ENCODE measurements at regions not wholly inside any gene's neighbourhood (a gene's known extent, or its start where the extent isn't known, plus 50 kb on each side); places are given as distances from the start of the nearest gene placed in this dataset.

DNA sequence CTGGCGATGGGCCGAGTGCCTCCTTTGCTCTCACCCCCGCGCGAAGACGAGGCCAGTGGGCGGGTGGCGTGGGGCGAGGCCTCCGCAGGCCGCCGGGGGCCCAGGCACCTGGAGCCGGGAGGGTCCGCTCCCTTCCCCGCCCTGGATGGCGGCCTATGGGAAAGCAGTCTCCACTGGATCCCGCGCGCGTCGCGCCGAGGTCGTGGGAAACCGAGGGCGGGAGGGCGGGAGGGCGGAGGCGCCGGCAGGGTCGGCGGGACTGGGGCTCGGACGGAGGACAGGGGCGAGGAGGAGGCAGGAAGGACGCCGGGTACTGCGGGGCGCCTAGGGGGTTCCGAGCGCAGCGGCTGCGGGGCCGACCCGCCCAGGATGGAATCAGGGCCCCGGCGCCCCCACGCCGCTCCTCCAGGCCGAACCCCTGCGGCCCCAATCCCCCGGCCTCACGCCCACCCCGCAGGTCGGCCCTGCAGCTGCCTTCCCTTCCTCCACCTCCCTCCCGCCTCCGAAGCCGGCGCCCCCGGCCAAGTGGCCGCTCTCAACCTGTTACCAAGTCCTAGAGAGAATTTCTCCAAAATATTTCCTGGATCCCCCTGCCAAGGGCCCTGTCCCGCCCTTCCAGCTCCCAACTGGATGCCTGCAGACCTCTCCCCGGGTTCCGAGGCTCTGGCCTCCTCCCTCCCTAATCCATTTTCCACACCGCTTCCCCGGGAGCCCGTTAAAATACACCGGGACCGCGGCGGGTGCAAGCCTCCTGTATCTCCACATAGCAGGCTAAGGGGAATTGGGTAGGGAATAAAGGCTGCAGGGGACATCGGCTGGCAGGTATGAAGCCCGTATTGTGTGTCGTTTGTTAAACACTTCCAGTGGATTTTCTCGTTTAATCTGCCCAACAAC, 146.3 kb downstream of the ERCC6L2 start:
- peak in 1 of 2 experiments; percentile 24 for DNase-seq
- Mint-ChIP-seq H3K9me3 (ENCODE audit: unreplicated experiment) (peaks cover 7% of the 10 kb centered on the region), H3K27me3 (ENCODE audit: insufficient read depth, unreplicated experiment) (no peaks in the 10 kb centered on the region), H3K27ac (ENCODE audit: unreplicated experiment) (no peak overlapping the region), H3K4me1 (ENCODE audit: low read depth, unreplicated experiment) (no peaks in the 10 kb centered on the region), H3K4me3 (ENCODE audit: unreplicated experiment) (peak overlapping the region; percentile 83), H3K36me3 (ENCODE audit: insufficient read depth, unreplicated experiment) (peaks cover 7% of the 10 kb centered on the region)
- TF ChIP-seq, protein P1, sequence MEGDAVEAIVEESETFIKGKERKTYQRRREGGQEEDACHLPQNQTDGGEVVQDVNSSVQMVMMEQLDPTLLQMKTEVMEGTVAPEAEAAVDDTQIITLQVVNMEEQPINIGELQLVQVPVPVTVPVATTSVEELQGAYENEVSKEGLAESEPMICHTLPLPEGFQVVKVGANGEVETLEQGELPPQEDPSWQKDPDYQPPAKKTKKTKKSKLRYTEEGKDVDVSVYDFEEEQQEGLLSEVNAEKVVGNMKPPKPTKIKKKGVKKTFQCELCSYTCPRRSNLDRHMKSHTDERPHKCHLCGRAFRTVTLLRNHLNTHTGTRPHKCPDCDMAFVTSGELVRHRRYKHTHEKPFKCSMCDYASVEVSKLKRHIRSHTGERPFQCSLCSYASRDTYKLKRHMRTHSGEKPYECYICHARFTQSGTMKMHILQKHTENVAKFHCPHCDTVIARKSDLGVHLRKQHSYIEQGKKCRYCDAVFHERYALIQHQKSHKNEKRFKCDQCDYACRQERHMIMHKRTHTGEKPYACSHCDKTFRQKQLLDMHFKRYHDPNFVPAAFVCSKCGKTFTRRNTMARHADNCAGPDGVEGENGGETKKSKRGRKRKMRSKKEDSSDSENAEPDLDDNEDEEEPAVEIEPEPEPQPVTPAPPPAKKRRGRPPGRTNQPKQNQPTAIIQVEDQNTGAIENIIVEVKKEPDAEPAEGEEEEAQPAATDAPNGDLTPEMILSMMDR (IDR thresholded peaks at IDR 0.05; ENCODE audit: insufficient read depth in 1 of 2, low read depth in 1 of 2, low read length in 1 of 2, severe bottlenecking in 1 of 2, unreplicated experiment in 1 of 2), result no peak
- H3K4me1 ChIP-seq, result no peaks in the 10 kb centered on the region
- H3K9me3 ChIP-seq, result no peaks in the 10 kb centered on the region
- intact Hi-C loops (cut with micrococcal nuclease; ENCODE audit: unreplicated experiment), result loop anchor here (10.0 kb wide), 1 partner anchor 193 kb away; no protein-coding TSS in a partner anchor
- peak overlapping the region; percentile 56 for H3K4me3 ChIP-seq (ENCODE audit: low read depth, low read length)
- no TSS peak for BruUV-seq (replicated peaks)
- no peaks in the 10 kb centered on the region for H3K27me3 ChIP-seq (replicated peaks; ENCODE audit: control insufficient read depth, insufficient read depth, low read length)
- no peaks in the 10 kb centered on the region for H3K36me3 ChIP-seq (ENCODE audit: control insufficient read depth, insufficient read depth, low read length)
- CTCF ChIA-PET, result interaction anchor here (0.6 kb wide), 1 partner anchor 31 kb away, joined by 3 read pairs; no protein-coding TSS in a partner anchor
- POLR2A ChIA-PET, result no interaction called here

DNA sequence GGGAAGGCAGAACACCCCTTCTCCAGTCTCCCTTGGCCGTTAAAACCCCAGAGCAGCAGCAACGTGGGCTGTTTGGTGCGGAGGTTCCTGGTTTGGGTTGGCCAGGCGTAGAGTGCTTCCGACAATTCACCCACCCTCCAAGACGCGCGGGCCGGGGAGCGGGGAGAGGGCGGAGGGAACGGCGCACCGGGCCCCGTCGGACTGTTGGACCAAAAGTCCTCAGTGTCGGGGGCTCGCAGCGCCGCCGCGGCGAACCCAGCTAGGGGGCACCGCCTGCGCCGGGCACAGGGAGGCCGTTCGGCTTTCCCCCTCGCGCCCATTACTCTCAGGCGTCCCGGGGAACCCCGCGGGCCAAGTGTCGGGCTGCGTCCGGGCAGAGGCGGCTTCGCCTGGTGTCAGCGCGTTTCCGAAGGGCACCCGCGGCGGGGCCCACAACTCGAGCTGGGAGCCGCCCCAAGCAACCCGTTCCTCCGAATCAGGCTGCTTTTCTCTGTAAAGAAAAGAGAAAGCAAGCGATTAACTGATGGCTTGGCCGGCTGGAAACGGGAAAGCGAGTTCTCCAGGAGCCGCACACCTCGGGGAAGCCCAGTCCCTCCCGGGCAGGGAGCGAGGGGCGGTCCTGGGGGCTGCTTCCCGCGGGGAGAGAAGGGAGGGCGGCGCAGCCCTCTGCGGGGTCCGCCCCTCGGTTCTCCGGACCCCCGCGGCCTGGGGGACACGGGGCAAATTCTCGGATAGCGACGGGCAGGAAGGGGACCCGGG, 145.5 kb downstream of the ERCC6L2 start:
- H3K4me1 Mint-ChIP-seq (ENCODE audit: low read depth, unreplicated experiment), result no peaks in the 10 kb centered on the region
- H3K27me3 Mint-ChIP-seq (ENCODE audit: insufficient read depth, unreplicated experiment), result no peaks in the 10 kb centered on the region
- no peaks in the 10 kb centered on the region for H3K9me3 ChIP-seq
- peak in 1 of 2 experiments; percentile 32 for DNase-seq
- H3K27me3 ChIP-seq (replicated peaks; ENCODE audit: control insufficient read depth, insufficient read depth, low read length), result no peaks in the 10 kb centered on the region
- H3K4me3 Mint-ChIP-seq (ENCODE audit: unreplicated experiment), result peak overlapping the region; percentile 83
- H3K36me3 ChIP-seq (ENCODE audit: control insufficient read depth, insufficient read depth, low read length), result no peaks in the 10 kb centered on the region
- H3K4me1 ChIP-seq, result no peaks in the 10 kb centered on the region
- TF ChIP-seq, protein P1 (IDR thresholded peaks at IDR 0.05; ENCODE audit: insufficient read depth in 1 of 2, low read depth in 1 of 2, low read length in 1 of 2, severe bottlenecking in 1 of 2, unreplicated experiment in 1 of 2), result no peak
- ChIA-PET CTCF (interaction anchor here (0.6 kb wide), 1 partner anchor 30 kb away, joined by 3 read pairs; no protein-coding TSS in a partner anchor), POLR2A (no interaction called here)
- H3K9me3 Mint-ChIP-seq (ENCODE audit: unreplicated experiment), result no peaks in the 10 kb centered on the region
- BruUV-seq (replicated peaks), result no TSS peak
- peaks cover 7% of the 10 kb centered on the region for H3K36me3 Mint-ChIP-seq (ENCODE audit: insufficient read depth, unreplicated experiment)
- H3K27ac Mint-ChIP-seq (ENCODE audit: unreplicated experiment), result no peak overlapping the region
- intact Hi-C loops (cut with micrococcal nuclease; ENCODE audit: unreplicated experiment), result loop anchor here (10.0 kb wide), 1 partner anchor 194 kb away; no protein-coding TSS in a partner anchor
- peak overlapping the region; percentile 56 for H3K4me3 ChIP-seq (ENCODE audit: low read depth, low read length)

DNA sequence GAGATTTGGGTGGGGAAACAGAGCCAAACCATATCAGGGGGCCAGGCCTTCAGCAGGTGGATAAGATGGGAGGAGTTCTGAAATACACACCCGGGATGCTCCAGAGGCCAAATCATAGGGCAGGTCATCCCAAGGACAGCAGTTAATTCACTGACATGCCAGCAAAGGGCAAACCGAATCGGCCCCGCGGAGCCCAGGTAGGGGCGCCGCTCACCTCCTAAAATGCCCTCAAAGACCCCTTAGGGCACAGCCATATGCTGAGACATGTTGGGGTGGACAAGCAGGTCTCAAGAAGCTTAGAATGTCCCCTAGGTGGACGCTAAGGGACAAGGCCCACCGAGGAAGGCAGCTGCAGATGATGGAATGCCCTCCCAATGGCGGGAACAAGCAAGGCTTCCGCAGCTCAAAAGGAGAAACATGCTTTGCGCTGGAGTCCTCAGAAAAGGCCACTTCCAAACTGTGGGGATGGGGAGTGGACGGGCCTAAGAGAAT, 144.9 kb downstream of the ERCC6L2 start:
- BruUV-seq (replicated peaks), result no TSS peak
- Histone ChIP-seq H3K27me3 (replicated peaks; ENCODE audit: control insufficient read depth, insufficient read depth, low read length) (no peaks in the 10 kb centered on the region), H3K36me3 (ENCODE audit: control insufficient read depth, insufficient read depth, low read length) (no peaks in the 10 kb centered on the region), H3K9me3 (no peaks in the 10 kb centered on the region), H3K4me1 (no peaks in the 10 kb centered on the region), H3K4me3 (ENCODE audit: low read depth, low read length) (no peak overlapping the region)
- intact Hi-C loops (cut with micrococcal nuclease; ENCODE audit: unreplicated experiment), result loop anchor here (10.0 kb wide), 1 partner anchor 194 kb away; no protein-coding TSS in a partner anchor
- CTCF ChIA-PET, result no interaction called here
- H3K27me3 Mint-ChIP-seq (ENCODE audit: insufficient read depth, unreplicated experiment), result no peaks in the 10 kb centered on the region
- peaks cover 7% of the 10 kb centered on the region for H3K36me3 Mint-ChIP-seq (ENCODE audit: insufficient read depth, unreplicated experiment)
- DNase-seq, result no peak
- TF ChIP-seq, protein P1 (IDR thresholded peaks at IDR 0.05; ENCODE audit: insufficient read depth in 1 of 2, low read depth in 1 of 2, low read length in 1 of 2, severe bottlenecking in 1 of 2, unreplicated experiment in 1 of 2), result no peak
- no peak overlapping the region for H3K27ac Mint-ChIP-seq (ENCODE audit: unreplicated experiment)
- no peaks in the 10 kb centered on the region for H3K9me3 Mint-ChIP-seq (ENCODE audit: unreplicated experiment)
- no peaks in the 10 kb centered on the region for H3K4me1 Mint-ChIP-seq (ENCODE audit: low read depth, unreplicated experiment)
- H3K4me3 Mint-ChIP-seq (ENCODE audit: unreplicated experiment), result peak overlapping the region; percentile 83
- POLR2A ChIA-PET, result no interaction called here

All from Caco-2 (cell line).